ENCODE measurements at regions not wholly inside any gene's neighbourhood (a gene's known extent, or its start where the extent isn't known, plus 50 kb on each side); places are given as distances from the start of the nearest gene placed in this dataset.

GRCh38 chr3:102178817-102179216, 256.0 kb upstream of the ZPLD1 start:
- H3K4me3 ChIP-seq (ENCODE audit: low read length): no peak overlapping the region
- H3F3A ChIP-seq (ENCODE audit: insufficient read depth, low read length, poor library complexity, severe bottlenecking): no peaks in the 10 kb centered on the region
- no peaks in the 10 kb centered on the region for H3K79me2 ChIP-seq (replicated peaks; ENCODE audit: insufficient read depth, low read length)
- H3K27me3 ChIP-seq (ENCODE audit: insufficient read depth, low read depth, low read length): no peaks in the 10 kb centered on the region
- no peak overlapping the region for H3K4me2 ChIP-seq (ENCODE audit: low read length)
- no peak overlapping the region for H3K9ac ChIP-seq (ENCODE audit: low read length)
- H4K20me1 ChIP-seq (ENCODE audit: insufficient read depth): no peaks in the 10 kb centered on the region
- no peak overlapping the region for H2AFZ ChIP-seq (ENCODE audit: low read depth, low read length)
- no peaks in the 10 kb centered on the region for H3K9me3 ChIP-seq (ENCODE audit: low read length)
- no peak overlapping the region for H3K27ac ChIP-seq (ENCODE audit: low read length)
- H3K9me2 ChIP-seq (ENCODE audit: insufficient read depth, low read length): no peaks in the 10 kb centered on the region
- no peak for TF ChIP-seq MXI1 (conservative IDR thresholded peaks at IDR 0.05; ENCODE audit: poor library complexity, severe bottlenecking)
- no peak for TF ChIP-seq REST (IDR thresholded peaks at IDR 0.05; ENCODE audit: borderline replicate concordance)
- TF ChIP-seq EP300 (conservative IDR thresholded peaks at IDR 0.05; ENCODE audit: poor library complexity, severe bottlenecking): no peak
- no peaks in the 10 kb centered on the region for H3K36me3 ChIP-seq (ENCODE audit: insufficient read depth, low read length)

- Histone ChIP-seq H2AFZ (ENCODE audit: low read depth, low read length) (no peak overlapping the region), H3K79me2 (replicated peaks; ENCODE audit: insufficient read depth, low read length) (no peaks in the 10 kb centered on the region), H3K27ac (ENCODE audit: low read length) (no peak overlapping the region)
Observed at GRCh38 chr3:102179326-102180177, 255.3 kb upstream of the ZPLD1 start.

More at GRCh38 chr3:102179326-102180177, 255.3 kb upstream of the ZPLD1 start:
- Histone ChIP-seq H3K9ac (ENCODE audit: low read length) (no peak overlapping the region), H3K9me3 (ENCODE audit: low read length) (no peaks in the 10 kb centered on the region), H3K9me2 (ENCODE audit: insufficient read depth, low read length) (no peaks in the 10 kb centered on the region), H3K36me3 (ENCODE audit: insufficient read depth, low read length) (no peaks in the 10 kb centered on the region), H4K20me1 (ENCODE audit: insufficient read depth) (no peaks in the 10 kb centered on the region), H3K27me3 (ENCODE audit: insufficient read depth, low read depth, low read length) (no peaks in the 10 kb centered on the region), H3F3A (ENCODE audit: insufficient read depth, low read length, poor library complexity, severe bottlenecking) (no peaks in the 10 kb centered on the region), H3K4me2 (ENCODE audit: low read length) (no peak overlapping the region), H3K4me3 (ENCODE audit: low read length) (no peak overlapping the region)
- no peak for TF ChIP-seq EP300 (conservative IDR thresholded peaks at IDR 0.05; ENCODE audit: poor library complexity, severe bottlenecking)
- TF ChIP-seq CTCF (IDR thresholded peaks at IDR 0.05; ENCODE audit: poor library complexity, severe bottlenecking): no peak
- TF ChIP-seq SMC3 (conservative IDR thresholded peaks at IDR 0.05; ENCODE audit: poor library complexity): no peak
- no peak for TF ChIP-seq TAF1 (IDR thresholded peaks at IDR 0.05; ENCODE audit: low read depth)
- TF ChIP-seq REST (IDR thresholded peaks at IDR 0.05; ENCODE audit: borderline replicate concordance): no peak
- no peak for TF ChIP-seq RAD21 (conservative IDR thresholded peaks at IDR 0.05)
- no peak for TF ChIP-seq EZH2 (IDR thresholded peaks at IDR 0.05; ENCODE audit: borderline replicate concordance, insufficient read depth, low read length, poor library complexity, severe bottlenecking)
- TF ChIP-seq POLR2AphosphoS5 (IDR thresholded peaks at IDR 0.05): no peak
- TF ChIP-seq MXI1 (conservative IDR thresholded peaks at IDR 0.05; ENCODE audit: poor library complexity, severe bottlenecking): no peak
